Liver (tissue), 8 donors: ENCODE measurements at regions not wholly inside any gene's neighbourhood (a gene's known extent, or its start where the extent isn't known, plus 50 kb on each side); places are given as distances from the start of the nearest gene placed in this dataset.

ENCODE experiments used
- DNase-seq: peaks from one replicate; pipeline ENCODE4 v3.0.0-alpha.2; 2017; ENCODE audit warnings: low spot score
- H3K27ac ChIP-seq, 2 donors: one replicate each; pipeline ENCODE4 v1.7.0; 2013; ENCODE audit warnings: inconsistent platforms in 2 of 2, low read length in 2 of 2, control low read depth in 1 of 2, low read depth in 1 of 2, mild to moderate bottlenecking in 1 of 2
- H3K27me3 ChIP-seq, 4 donors: one replicate each; pipeline versions ENCODE4 v1.6.1 to v1.7.0; 2013; ENCODE audit warnings: low read length in 3 of 4, inconsistent platforms in 1 of 4, mild to moderate bottlenecking in 1 of 4, moderate library complexity in 1 of 4; ENCODE audit not compliant: control insufficient read depth in 4 of 4, insufficient read depth in 4 of 4
- H3K36me3 ChIP-seq, 4 donors: one replicate each; pipeline versions ENCODE4 v1.6.1 to v1.7.0; 2013; ENCODE audit warnings: low read length in 3 of 4, mild to moderate bottlenecking in 3 of 4, low read depth in 1 of 4, moderate library complexity in 1 of 4; ENCODE audit not compliant: control insufficient read depth in 4 of 4, insufficient read depth in 3 of 4
- H3K4me1 ChIP-seq, 4 donors: one replicate each; pipeline versions ENCODE4 v1.6.1 to v1.7.0; 2013; ENCODE audit warnings: low read length in 3 of 4, mild to moderate bottlenecking in 3 of 4, moderate library complexity in 1 of 4; ENCODE audit not compliant: control insufficient read depth in 4 of 4, insufficient read depth in 4 of 4
- H3K4me3 ChIP-seq, 3 donors: one replicate each; pipeline versions ENCODE4 v1.6.1 to v1.7.0; 2013; ENCODE audit warnings: low read length in 3 of 3, control low read depth in 1 of 3, low read depth in 1 of 3, mild to moderate bottlenecking in 1 of 3
- H3K9ac ChIP-seq, 2 donors: one replicate each; pipeline ENCODE4 v1.7.0; 2013; ENCODE audit warnings: low read length in 2 of 2, mild to moderate bottlenecking in 2 of 2, moderate library complexity in 2 of 2, control low read depth in 1 of 2, low read depth in 1 of 2
- H3K9me3 ChIP-seq, 4 donors: one replicate each; pipeline versions ENCODE4 v1.6.1 to v1.7.0; 2013; ENCODE audit warnings: low read length in 3 of 4; ENCODE audit not compliant: control insufficient read depth in 4 of 4
- ATF3 ChIP-seq: IDR thresholded peaks from 2 replicates; pipeline ENCODE4 v1.6.1; 2016; ENCODE audit warnings: antibody characterized with exemption
- CTCF ChIP-seq: fragments of 150-350 bp; IDR thresholded peaks from 2 replicates; pipeline ENCODE4 v1.5.1; 2017; ENCODE audit warnings: improper control_type of control experiment, low read depth, low read length; ENCODE audit not compliant: missing input control
- EGR1 ChIP-seq, 2 donors: IDR thresholded peaks; 2 replicates each; pipeline ENCODE4 v1.6.1; 2016 to 2018; ENCODE audit warnings: antibody characterized with exemption in 2 of 2, low read depth in 2 of 2
- FOXA1 ChIP-seq: IDR thresholded peaks from 2 replicates; pipeline ENCODE4 v1.6.1; 2016; ENCODE audit warnings: antibody characterized with exemption
- FOXA2 ChIP-seq: IDR thresholded peaks from 2 replicates; pipeline ENCODE4 v1.6.1; 2016; ENCODE audit warnings: antibody characterized with exemption
- GABPA ChIP-seq, 2 donors: IDR thresholded peaks in 1 of 2; conservative IDR thresholded peaks in 1 of 2; 2 replicates each; pipeline ENCODE4 v1.6.1; 2016; ENCODE audit warnings: antibody characterized with exemption in 2 of 2, mild to moderate bottlenecking in 1 of 2, moderate library complexity in 1 of 2
- HNF4A ChIP-seq, 2 donors: conservative IDR thresholded peaks; 2 replicates each; pipeline ENCODE4 v1.6.1; 2016; ENCODE audit warnings: antibody characterized with exemption in 2 of 2, mild to moderate bottlenecking in 2 of 2
- HNF4G ChIP-seq: IDR thresholded peaks from 2 replicates; pipeline ENCODE4 v1.6.1; 2016; ENCODE audit warnings: antibody characterized with exemption
- JUND ChIP-seq, 2 donors: IDR thresholded peaks; 2 replicates each; pipeline ENCODE4 v1.6.1; 2016; ENCODE audit warnings: antibody characterized with exemption in 2 of 2
- MAX ChIP-seq: IDR thresholded peaks from 2 replicates; pipeline ENCODE4 v1.6.1; 2016; ENCODE audit warnings: antibody characterized with exemption
- NR2F2 ChIP-seq: IDR thresholded peaks from 2 replicates; pipeline ENCODE4 v1.6.1; 2016; ENCODE audit warnings: antibody characterized with exemption
- RAD21 ChIP-seq, 2 donors: IDR thresholded peaks; 2 replicates each; pipeline ENCODE4 v1.6.1; 2016; ENCODE audit warnings: antibody characterized with exemption in 2 of 2, mild to moderate bottlenecking in 2 of 2
- REST ChIP-seq: IDR thresholded peaks from 2 replicates; pipeline ENCODE4 v1.6.1; 2016; ENCODE audit warnings: antibody characterized with exemption, mild to moderate bottlenecking
- RXRA ChIP-seq, 2 donors: IDR thresholded peaks; 2 replicates each; pipeline ENCODE4 v1.6.1; 2017 to 2018; ENCODE audit warnings: antibody characterized with exemption in 2 of 2, mild to moderate bottlenecking in 1 of 2
- SP1 ChIP-seq: IDR thresholded peaks from 2 replicates; pipeline ENCODE4 v1.6.1; 2018; ENCODE audit warnings: antibody characterized with exemption, mild to moderate bottlenecking
- TAF1 ChIP-seq: conservative IDR thresholded peaks from 2 replicates; pipeline ENCODE4 v1.6.1; 2016; ENCODE audit warnings: antibody characterized with exemption, mild to moderate bottlenecking
- YY1 ChIP-seq: IDR thresholded peaks from 2 replicates; pipeline ENCODE4 v1.6.1; 2016; ENCODE audit warnings: antibody characterized with exemption, mild to moderate bottlenecking
- ZBTB33 ChIP-seq: IDR thresholded peaks from 2 replicates; pipeline ENCODE4 v1.6.1; 2016; ENCODE audit warnings: antibody characterized with exemption
- WGBS: extraction: QIAGEN DNeasy Blood & Tissue Kit; methylation state at CpG from one replicate; pipeline ENCODE4 v1.1.7; 2013; 5-methylcytosine and 5-hydroxymethylcytosine counted together
- donor health status: healthy.
- donor health status: healthy.
- donor health status: healthy.
- donor health status: healthy.
- donor health status: healthy.

- no peak for TF ChIP-seq TAF1
- no peak for TF ChIP-seq RAD21 (IDR thresholded peaks at IDR 0.05)
Measured at GRCh38 chr2:21427606-21428005, 303.8 kb downstream of the TDRD15 start (continued).

GRCh38 chr2:21428754-21429153 is 305.0 kb downstream of the TDRD15 start:
- Histone ChIP-seq H3K9ac (no peak overlapping the region), H3K27ac (no peak overlapping the region), H3K27me3 (no peaks in the 10 kb centered on the region), H3K4me3 (no peak overlapping the region), H3K4me1 (no peaks in the 10 kb centered on the region), H3K9me3 (peaks cover 0 to 3% (median 0%) of the 10 kb centered on the region in 4 donors), H3K36me3 (no peaks in the 10 kb centered on the region)
- 97% methylated on average over 1 of the region's 1 CpG for WGBS
- no peak for DNase-seq
- TF ChIP-seq EGR1 (IDR thresholded peaks at IDR 0.05; ENCODE audit: low read depth in 2 of 2) (no peak), FOXA2 (no peak), TAF1 (no peak), RAD21 (IDR thresholded peaks at IDR 0.05) (no peak), GABPA (IDR thresholded peaks at IDR 0.05 in 1 of 2, conservative IDR thresholded peaks at IDR 0.05 in 1 of 2) (no peak), FOXA1 (no peak), MAX (no peak), NR2F2 (no peak), RXRA (IDR thresholded peaks at IDR 0.05) (no peak), ZBTB33 (no peak), JUND (IDR thresholded peaks at IDR 0.05) (no peak)

- Histone ChIP-seq H3K27me3 (no peaks in the 10 kb centered on the region), H3K27ac (no peak overlapping the region), H3K4me1 (no peaks in the 10 kb centered on the region), H3K4me3 (no peak overlapping the region), H3K36me3 (no peaks in the 10 kb centered on the region), H3K9ac (no peak overlapping the region), H3K9me3 (peaks cover 0 to 3% (median 0%) of the 10 kb centered on the region in 4 donors)
- TF ChIP-seq ZBTB33 (no peak), HNF4A (conservative IDR thresholded peaks at IDR 0.05) (no peak), MAX (no peak), EGR1 (IDR thresholded peaks at IDR 0.05; ENCODE audit: low read depth in 2 of 2) (no peak), REST (no peak), JUND (IDR thresholded peaks at IDR 0.05) (no peak), CTCF (no peak), RAD21 (IDR thresholded peaks at IDR 0.05) (no peak), NR2F2 (no peak), TAF1 (no peak), FOXA1 (no peak), RXRA (IDR thresholded peaks at IDR 0.05) (no peak), ATF3 (no peak), GABPA (IDR thresholded peaks at IDR 0.05 in 1 of 2, conservative IDR thresholded peaks at IDR 0.05 in 1 of 2) (no peak), HNF4G (no peak), FOXA2 (no peak), SP1 (no peak), YY1 (no peak)
- DNase-seq: no peak
- 94% methylated on average over 1 of the region's 1 CpG for WGBS
Measured at GRCh38 chr2:21429747-21430146, 306.0 kb downstream of the TDRD15 start.
